NCI-H2081 treated with DMSO at 0.1 percent for 48 hours (cell line): ENCODE measurements at regions not wholly inside any gene's neighbourhood (a gene's known extent, or its start where the extent isn't known, plus 50 kb on each side); places are given as distances from the start of the nearest gene placed in this dataset.

Source experiments
- DNase-seq: peaks from one replicate; lab custom pipeline; 2025; lab: John Stamatoyannopoulos, UW

DNA sequence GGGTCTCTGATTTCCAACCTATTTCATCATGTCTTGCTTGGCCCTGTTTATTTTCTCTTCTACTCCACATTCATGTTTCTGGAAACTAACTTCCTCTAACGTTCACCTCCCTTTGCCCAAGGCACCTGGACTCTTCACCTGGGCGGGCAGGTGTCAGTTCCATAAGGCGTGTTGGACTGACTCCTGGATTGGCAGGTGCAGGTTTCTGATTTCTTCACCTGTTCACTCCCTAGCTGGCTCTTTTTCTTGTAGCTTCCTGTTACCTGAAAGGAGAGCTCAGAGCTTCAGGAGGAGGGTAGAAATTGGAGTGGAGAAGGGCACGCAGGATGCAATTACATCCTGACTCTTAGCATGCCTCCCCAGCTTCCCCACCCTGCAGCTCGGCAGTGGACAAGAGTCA, 350.8 kb upstream of the KLF3 start:
- peak; percentile 61 for DNase-seq

GRCh38 chr4:38313999-38314561, 349.9 kb upstream of the KLF3 start:
- no peak for DNase-seq

DNA sequence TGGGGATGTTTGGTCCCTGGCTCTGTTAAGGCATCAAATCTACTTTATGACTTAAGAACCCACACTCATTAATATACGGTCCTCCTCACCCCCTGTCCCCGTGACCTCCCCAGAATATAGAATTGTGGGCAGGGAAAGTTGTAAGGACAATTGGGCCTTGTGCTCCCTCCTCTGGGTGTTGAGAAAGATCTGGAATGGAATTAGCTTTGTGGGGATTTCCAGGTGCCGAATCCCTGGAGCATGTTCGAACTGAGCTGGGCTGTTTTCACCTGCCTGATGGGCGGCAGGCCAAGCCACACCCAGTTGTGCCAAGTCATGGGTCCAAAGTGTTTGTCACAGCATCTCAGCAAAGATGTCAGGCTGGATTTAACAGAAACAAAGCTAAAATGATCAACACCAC, 349.3 kb upstream of the KLF3 start:
- DNase-seq, result peak; percentile 4

DNA sequence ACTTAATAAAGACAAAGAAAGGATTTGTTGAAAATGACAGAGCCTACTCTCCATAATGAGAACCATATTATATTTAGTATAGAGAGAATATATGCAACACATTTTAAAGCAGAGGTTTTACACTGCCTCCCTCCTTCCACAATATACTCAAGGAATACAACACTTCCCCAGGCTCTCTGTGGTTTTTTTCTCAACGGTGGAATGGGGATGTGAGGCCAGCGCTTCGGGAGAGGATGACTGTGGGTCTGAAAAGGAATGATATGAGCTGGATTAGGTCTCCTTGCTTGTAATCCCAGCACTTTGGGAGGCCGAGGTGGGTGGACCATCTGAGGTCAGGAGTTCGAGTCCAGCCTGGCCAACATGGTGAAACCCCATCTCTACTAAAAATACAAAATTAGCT, 348.7 kb upstream of the KLF3 start:
- DNase-seq, result no peak

- DNase-seq, result no peak
Observed at GRCh38 chr4:38316045-38316444, 348.0 kb upstream of the KLF3 start.

DNA sequence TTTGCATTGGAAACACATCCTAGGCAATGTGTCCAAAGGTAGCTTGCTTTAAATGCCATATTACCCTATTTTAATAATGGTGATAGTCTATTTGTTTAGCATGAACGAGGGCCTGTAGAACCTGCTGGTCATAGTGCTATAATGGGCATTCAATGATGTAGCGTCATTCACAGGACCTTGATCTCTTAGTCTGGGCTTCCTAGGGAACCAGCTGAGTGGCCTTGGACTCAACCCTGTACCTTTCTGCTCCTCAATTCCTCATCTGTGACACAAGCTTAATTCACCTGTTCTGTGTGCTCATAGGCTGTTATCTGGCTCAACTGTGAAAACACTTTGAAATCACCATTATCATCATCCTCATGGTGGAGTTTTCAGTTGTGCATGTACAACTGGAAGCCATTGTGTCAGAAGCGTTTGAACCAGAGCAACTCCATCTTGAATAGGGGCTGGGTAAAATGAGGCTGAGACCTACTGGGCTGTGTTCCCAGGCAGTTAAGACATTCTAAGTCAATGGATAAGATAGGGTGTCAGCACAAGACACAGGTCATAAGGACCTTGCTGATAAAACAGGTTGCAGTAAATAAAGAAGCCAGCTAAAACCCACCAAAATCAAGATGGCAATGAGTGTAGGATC, 346.8 kb upstream of the KLF3 start:
- DNase-seq, result no peak

DNA sequence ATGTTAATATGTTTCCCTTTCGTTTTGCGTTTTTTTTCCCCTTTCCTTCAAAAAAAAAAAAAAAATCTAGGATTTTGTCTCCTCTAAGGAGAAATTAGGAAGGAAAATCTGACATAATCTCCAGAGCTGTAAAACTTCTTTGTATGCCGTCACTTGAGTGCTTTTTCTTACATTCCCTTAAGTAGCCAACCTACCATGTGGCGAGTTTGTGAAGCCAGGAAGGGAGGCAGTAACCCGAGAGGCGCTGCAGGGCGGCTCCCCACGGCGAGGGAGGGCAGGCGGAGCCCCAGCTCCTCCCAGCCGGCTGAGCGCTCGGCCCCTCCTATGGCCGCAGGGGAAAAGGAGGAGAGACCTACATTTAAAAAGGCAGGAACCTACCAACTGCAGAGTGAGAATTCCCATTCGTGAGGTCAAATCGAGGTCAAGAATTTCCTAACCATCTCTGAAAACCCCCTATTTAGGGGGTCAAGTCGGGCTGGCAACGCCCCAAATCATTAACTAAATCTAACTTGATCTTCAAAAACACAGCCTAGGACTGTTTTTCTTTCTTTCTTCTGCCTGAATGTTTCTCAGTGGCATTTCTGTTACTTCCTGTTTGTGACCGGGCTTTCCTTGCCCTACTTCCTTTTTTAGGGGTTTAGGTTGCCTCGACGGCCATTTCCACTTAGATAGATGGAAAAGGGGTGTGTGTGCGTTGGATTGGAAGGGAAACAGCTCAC, 345.1 kb upstream of the KLF3 start:
- peak; percentile 85 for DNase-seq

DNA sequence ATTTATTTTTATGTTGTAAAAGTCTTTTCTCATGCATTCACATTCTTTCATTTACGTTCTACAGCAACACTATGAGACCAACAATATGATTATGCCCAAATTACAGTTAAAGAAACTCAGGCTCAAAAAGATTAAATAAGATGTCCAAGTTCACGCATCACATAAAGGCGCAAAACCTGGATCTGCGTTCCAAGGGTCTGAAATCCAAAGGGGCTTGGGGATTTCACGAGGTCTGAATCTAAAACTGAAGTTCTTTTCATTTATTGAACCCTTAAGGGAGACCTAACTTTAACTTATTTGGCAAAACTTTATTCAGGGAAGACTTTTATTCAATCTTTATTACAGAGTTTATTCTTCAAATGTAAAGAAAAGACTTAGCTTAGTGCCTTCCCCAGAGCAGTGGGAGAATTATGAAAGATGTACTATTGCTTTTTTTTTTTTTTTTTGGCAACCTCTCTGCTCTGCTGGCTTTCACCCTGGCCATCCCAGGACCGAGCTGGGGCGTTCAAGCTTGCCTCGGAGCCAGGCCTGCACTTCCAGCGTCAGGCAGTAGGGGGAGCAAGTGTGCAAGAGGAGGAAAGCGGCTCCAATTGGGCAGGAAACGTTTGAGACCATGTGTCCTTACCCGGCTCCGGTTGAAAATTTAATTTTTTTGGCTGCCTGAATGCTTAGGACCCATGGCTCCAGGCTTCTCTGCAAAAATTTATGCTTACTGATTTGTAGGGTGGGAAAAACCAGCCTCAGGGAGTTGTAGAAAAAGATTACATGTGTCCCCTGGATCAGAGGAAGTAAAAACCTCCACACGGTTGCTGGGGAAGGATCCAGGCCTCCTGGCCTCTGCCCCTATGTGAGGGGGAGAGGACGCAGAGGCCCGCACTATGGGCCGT, 344.3 kb upstream of the KLF3 start:
- peak; percentile 36 for DNase-seq

- no peak for DNase-seq
Observed at GRCh38 chr4:38320343-38320695, 343.7 kb upstream of the KLF3 start.

- no peak for DNase-seq
Observed at GRCh38 chr4:38320833-38321232, 343.2 kb upstream of the KLF3 start.

GRCh38 chr4:38322714-38323113, 341.3 kb upstream of the KLF3 start:
- no peak for DNase-seq

GRCh38 chr4:38323141-38323641, 340.8 kb upstream of the KLF3 start:
- no peak for DNase-seq

DNA sequence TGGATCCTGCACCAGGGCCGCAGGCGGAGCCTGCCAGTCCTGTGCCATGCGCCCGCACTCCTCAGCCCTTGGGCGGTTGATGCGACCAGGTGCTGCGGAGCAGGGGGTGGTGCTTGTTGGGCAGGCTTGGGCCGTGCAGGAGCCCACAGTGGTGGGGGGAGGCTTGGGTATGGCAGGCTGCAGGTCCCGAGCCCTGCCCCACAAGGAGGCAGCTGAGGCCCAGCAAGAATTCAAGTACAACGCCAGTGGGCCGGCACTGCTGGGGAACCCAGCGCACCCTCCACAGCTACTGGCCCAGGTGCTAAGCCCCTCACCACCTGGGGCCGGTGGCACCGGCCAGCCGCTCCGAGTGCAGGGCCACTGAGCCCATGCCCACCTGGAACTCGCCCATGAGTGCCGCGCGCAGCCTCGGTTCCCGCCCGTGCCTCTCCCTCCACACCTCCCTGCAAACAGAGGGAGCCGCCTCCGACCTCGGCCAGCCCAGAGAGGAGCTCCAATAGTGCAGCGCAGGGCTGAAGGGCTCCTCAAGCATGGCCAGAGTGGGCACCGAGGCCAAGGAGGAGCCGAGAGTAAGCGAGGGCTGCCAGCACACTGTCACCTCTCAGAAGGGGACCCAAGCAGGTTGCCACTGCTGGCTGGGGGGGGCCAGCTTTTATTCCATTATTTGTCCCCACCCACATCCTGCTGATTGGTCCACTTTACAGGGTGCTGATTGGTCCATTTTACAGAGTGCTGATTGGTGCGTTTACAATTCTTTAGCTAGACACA, 339.0 kb upstream of the KLF3 start:
- DNase-seq, result no peak

- DNase-seq, result no peak
Observed at GRCh38 chr4:38325629-38325913, 338.4 kb upstream of the KLF3 start.

GRCh38 chr4:38326499-38326898, 337.5 kb upstream of the KLF3 start:
- no peak for DNase-seq

DNA sequence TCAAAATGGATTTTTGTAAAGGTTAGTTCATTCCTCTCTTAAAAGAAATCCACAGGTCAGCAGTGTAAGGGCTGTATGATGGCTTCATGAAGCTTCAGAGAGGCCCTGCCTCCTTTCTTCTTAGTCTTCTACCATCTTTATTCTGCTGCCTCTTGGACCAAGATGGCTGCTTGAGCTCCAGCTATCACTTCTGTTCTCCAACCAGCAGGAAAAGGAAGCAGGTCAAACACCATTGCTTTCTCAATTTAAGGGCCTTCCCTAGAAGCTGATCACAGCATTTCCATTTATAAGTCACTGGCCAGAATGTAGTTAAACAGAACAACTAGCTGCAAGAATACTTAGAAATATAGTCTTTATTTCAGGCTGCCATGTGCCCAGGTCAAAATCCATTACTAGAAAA, 336.8 kb upstream of the KLF3 start:
- DNase-seq, result no peak

DNA sequence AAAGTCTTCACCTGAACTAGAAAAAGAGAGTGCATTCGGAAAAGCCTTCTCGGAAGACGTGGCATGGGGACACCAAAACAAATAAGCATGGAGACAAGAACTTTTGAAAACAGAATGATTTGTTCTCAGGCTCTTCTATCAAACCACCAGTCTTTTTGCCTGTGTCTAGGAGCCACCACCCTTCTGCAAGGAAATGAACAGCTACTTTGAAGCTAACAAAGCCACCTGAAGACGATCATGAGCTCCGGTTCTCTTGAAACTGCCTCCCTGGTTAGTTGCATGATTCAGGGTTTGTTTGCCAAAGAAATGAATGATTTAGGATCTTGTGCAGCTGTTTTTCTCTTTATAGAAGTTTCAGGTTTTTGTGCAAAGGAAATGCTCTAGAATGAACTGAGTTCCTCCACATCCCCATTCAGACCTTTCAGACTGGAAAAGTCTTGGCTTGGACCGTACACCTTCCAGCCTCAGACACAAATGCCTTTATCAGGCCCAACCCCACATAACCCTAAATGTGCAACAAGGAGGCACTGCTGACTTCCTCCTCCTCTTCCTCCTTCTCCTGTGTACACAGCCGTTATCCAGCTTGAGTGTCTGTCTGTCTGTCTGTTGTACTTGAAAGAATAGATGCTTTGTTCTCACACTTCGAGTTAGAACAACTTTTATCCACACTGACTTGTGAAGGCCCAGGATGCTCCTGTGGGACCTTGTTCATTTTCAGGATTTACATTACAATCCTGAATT, 334.8 kb upstream of the KLF3 start:
- no peak for DNase-seq

- DNase-seq, result no peak
Observed at GRCh38 chr4:38330321-38330720, 333.7 kb upstream of the KLF3 start.

DNA sequence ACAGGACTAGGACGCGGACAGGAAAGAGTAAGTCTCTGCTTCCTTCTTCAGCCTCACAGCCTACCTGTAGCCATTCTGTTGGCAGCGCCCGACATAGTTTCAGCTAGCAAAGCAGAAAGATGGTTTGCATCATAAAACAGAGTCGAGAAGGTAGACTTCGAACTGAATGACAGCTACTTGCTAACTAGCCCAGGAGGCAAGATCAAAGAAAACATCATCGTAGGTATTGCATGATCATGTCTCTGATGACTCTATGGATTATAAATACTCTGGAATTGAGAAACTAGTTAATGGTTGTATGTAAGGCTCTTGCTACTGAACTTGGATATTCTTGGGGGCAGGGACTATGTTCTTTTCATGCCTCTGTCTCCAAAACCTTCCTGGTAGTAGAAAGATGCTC, 333.1 kb upstream of the KLF3 start:
- no peak for DNase-seq

GRCh38 chr4:38332699-38333098, 331.3 kb upstream of the KLF3 start:
- no peak for DNase-seq

- DNase-seq, result no peak
Observed at GRCh38 chr4:38333219-38333618, 330.8 kb upstream of the KLF3 start.
